ENCODE measurements at regions not wholly inside any gene's neighbourhood (a gene's known extent, or its start where the extent isn't known, plus 50 kb on each side); places are given as distances from the start of the nearest gene placed in this dataset.

GRCh38 chr6:92944132-92944531 lies 475.2 kb downstream of the EPHA7 start (continued):
- TF ChIP-seq ATF2 (IDR thresholded peaks at IDR 0.05; ENCODE audit: low read length) (no peak), SP4 (IDR thresholded peaks at IDR 0.05; ENCODE audit: low read length) (no peak)

Measured in H1 (cell line).